GM12878 (cell line): ENCODE measurements at regions not wholly inside any gene's neighbourhood (a gene's known extent, or its start where the extent isn't known, plus 50 kb on each side); places are given as distances from the start of the nearest gene placed in this dataset.

Source experiments
- ATAC-seq: fragments of 200-7000 bp; cut with Tn5 transposase; 3 replicates; pipeline ENCODE4 v1.9.1; 2020; ENCODE audit warnings: mild to moderate bottlenecking, moderate library complexity
- BruUV-seq: library from RNA; stranded (reverse); fragments of 400-500 nt; replicated peaks from 2 replicates; lab custom pipeline; 2021; lab: Mats Ljungman, UMichigan
- CTCF ChIA-PET: fragments of 300-600 bp; sonication (Branson Sonifier 250); formaldehyde crosslinking; extraction: SDS; loops from one replicate; lab custom pipeline; 2021; ENCODE audit warnings: inconsistent platforms; lab: Yijun Ruan, JAX
- POLR2A ChIA-PET: fragments of 350-600 bp; formaldehyde crosslinking; extraction: SDS; loops from one replicate; lab custom pipeline; 2021; ENCODE audit warnings: inconsistent platforms; lab: Charles Lee
- RAD21 ChIA-PET: fragments of 300-600 bp; sonication (Branson Sonifier 250); formaldehyde crosslinking; loops from one replicate; lab custom pipeline; 2023; ENCODE audit warnings: antibody characterized with exemption; ENCODE audit not compliant: unreplicated experiment; lab: Charles Lee
- SMC1A ChIA-PET: fragments of 300-600 bp; sonication (Branson Sonifier 250); formaldehyde crosslinking; loops from one replicate; lab custom pipeline; 2023; ENCODE audit not compliant: unreplicated experiment, uncharacterized antibody; lab: Charles Lee
- DNase-seq: peaks from one replicate; pipeline ENCODE4 v3.0.0-alpha.2; 2011; ENCODE audit warnings: low read depth, low spot score
- FAIRE-seq: peaks from 3 replicates; lab custom pipeline; 2011; peaks lifted over from hg19 to GRCh38; lab: Jason Lieb, UNC
- H2AFZ ChIP-seq: 2 replicates; pipeline ENCODE4 v1.6.0; 2011; ENCODE audit warnings: low read depth, low read length, control low read depth; ENCODE audit not compliant: control insufficient read depth
- H3K27ac ChIP-seq: 2 replicates; pipeline ENCODE4 v1.5.1; 2011; ENCODE audit warnings: control low read depth; ENCODE audit not compliant: control insufficient read depth, insufficient read depth
- H3K27me3 ChIP-seq, 2 experiments: replicated peaks in 1 of 2; 2 replicates each; pipeline versions ENCODE4 v1.6.0 to v1.6.1; 2011; ENCODE audit warnings: low read length in 1 of 2; ENCODE audit not compliant: control insufficient read depth in 2 of 2, insufficient read depth in 2 of 2
- H3K36me3 ChIP-seq, 2 experiments: 2 replicates each; pipeline ENCODE4 v1.5.1; 2011; ENCODE audit warnings: low read length in 1 of 2; ENCODE audit not compliant: control insufficient read depth in 2 of 2, insufficient read depth in 2 of 2
- H3K4me1 ChIP-seq: 2 replicates; pipeline ENCODE4 v1.6.1; 2011; ENCODE audit warnings: mild to moderate bottlenecking, low read length, moderate library complexity, mixed read lengths; ENCODE audit not compliant: control insufficient read depth, insufficient read depth
- H3K4me2 ChIP-seq: 2 replicates; pipeline ENCODE4 v1.6.0; 2011; ENCODE audit warnings: control low read depth; ENCODE audit not compliant: control insufficient read depth, insufficient read depth
- H3K4me3 ChIP-seq: fragments of 200-600 bp; sonication (generic); 2 replicates; pipeline ENCODE4 v1.5.1; 2016
- H3K79me2 ChIP-seq: 2 replicates; pipeline ENCODE4 v1.6.0; 2011; ENCODE audit warnings: low read length; ENCODE audit not compliant: control insufficient read depth, insufficient read depth
- H3K9ac ChIP-seq: 2 replicates; pipeline ENCODE4 v1.8.0; 2011; ENCODE audit warnings: low read length, control low read depth, mixed read lengths; ENCODE audit not compliant: control insufficient read depth, insufficient read depth
- H3K9me3 ChIP-seq: replicated peaks from 3 replicates; pipeline ENCODE4 v1.5.1; 2011; ENCODE audit warnings: mild to moderate bottlenecking, low read length; ENCODE audit not compliant: control insufficient read depth, insufficient read depth
- H4K20me1 ChIP-seq: 2 replicates; pipeline ENCODE4 v1.6.0; 2011; ENCODE audit not compliant: control insufficient read depth, insufficient read depth
- CBX3 ChIP-seq: fragments of 200-600 bp; sonication (generic); IDR thresholded peaks from 2 replicates; pipeline ENCODE4 v1.6.1; 2016; ENCODE audit warnings: low read depth, borderline replicate concordance
- GATAD2B ChIP-seq: fragments of 450-650 bp; conservative IDR thresholded peaks from 2 replicates; pipeline ENCODE4 v1.6.1; 2017; ENCODE audit warnings: low read depth, mild to moderate bottlenecking, moderate library complexity
- NFXL1 ChIP-seq: fragments of 450-650 bp; IDR thresholded peaks from 2 replicates; pipeline ENCODE4 v1.6.1; 2017; ENCODE audit warnings: antibody characterized with exemption, mild to moderate bottlenecking, borderline replicate concordance
- SP1 ChIP-seq: IDR thresholded peaks from one replicate; pipeline ENCODE4 v1.6.1; 2011; ENCODE audit warnings: low read depth, low read length
- YBX1 ChIP-seq: fragments of 450-650 bp; IDR thresholded peaks from 2 replicates; pipeline ENCODE4 v1.6.1; 2016; ENCODE audit warnings: antibody characterized with exemption
- ZNF384 ChIP-seq: IDR thresholded peaks from 2 replicates; pipeline ENCODE4 v1.6.1; 2012; ENCODE audit warnings: low read depth, mild to moderate bottlenecking, low read length, improper control_type of control experiment, borderline replicate concordance
- WGBS: methylation state at CpG from one replicate; pipeline ENCODE4 v1.1.6; 2016; ENCODE audit warnings: low lambda C conversion rate; ENCODE audit not compliant: insufficient replicate concordance, insufficient coverage; ENCODE audit errors: missing lambda C conversion rate; 5-methylcytosine and 5-hydroxymethylcytosine counted together
- in situ Hi-C: fragments of 300-500 bp; cut with MboI; formaldehyde crosslinking; loops from 9 replicates; pipeline ENCODE4 v1.14.3; 2018; ENCODE audit warnings: mixed read lengths
- intact Hi-C: fragments of 100-400 bp; cut with micrococcal nuclease; formaldehyde crosslinking; loops from one replicate; pipeline ENCODE4 v1.14.2; 2022; ENCODE audit not compliant: unreplicated experiment
- TF ChIP-seq, protein P1 (sequence below): fragments of 150-350 bp; IDR thresholded peaks from 2 replicates; pipeline ENCODE4 v1.6.1; 2014; ENCODE audit warnings: mild to moderate bottlenecking, low read depth, low read length
- TF ChIP-seq, protein P2 (sequence below): fragments of 450-650 bp; IDR thresholded peaks from 2 replicates; pipeline ENCODE4 v1.6.1; 2017; ENCODE audit warnings: mild to moderate bottlenecking, moderate library complexity
- TF ChIP-seq, protein P3 (sequence below): fragments of 450-650 bp; IDR thresholded peaks from 2 replicates; pipeline ENCODE4 v1.6.1; 2018; ENCODE audit warnings: mild to moderate bottlenecking, low read depth, moderate library complexity; ENCODE audit not compliant: partially characterized antibody

DNA sequence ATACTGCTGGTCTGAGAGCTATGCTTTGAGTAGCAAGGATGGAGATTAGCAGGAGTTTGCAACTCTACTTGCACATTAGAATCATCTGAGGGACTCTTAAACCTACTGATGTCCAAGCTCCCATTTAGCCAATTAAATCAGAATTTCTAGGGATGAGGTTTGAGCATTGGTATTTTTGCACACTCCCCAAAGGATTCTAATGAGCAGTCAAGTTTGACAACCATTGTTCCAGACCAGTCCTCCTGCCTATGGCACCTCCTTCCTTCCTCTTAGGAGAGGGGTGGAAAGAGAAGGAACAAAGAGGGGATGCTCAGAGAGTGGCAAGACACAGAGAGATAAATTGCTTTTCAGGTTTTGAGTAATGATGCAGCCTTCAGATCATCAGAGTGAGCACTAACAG, 275.5 kb upstream of the ROPN1 start:
- CTCF ChIA-PET, result interaction anchor here (1.1 kb wide), 1 partner anchor 19 kb away, joined by 3 read pairs; no protein-coding TSS in a partner anchor

DNA sequence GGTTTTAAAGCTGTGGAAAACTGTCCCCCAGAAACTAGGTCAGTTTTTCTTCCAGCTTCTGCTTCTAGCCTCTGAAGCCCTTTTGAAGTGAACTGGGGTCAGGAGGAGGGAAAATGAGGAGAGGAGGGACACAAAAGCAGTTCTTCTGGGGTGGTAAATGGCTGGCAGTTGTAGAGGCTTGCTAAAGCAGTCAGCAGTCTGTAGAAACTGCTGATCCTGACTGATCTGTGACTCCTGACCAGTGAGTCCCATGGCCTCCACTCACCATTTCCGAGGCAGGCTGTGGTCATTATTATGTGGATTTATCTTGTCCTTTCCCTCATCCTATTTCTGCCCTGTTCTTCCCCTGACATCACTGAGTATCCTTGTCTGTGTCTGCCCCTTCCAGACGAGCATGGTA, 276.4 kb upstream of the ROPN1 start:
- intact Hi-C loops, result no loop called here
- Histone ChIP-seq H3K79me2 (no peaks in the 10 kb centered on the region), H3K27me3 (no peaks in the 10 kb centered on the region; a peak in 1 of 4 replicates), H3K9ac (no peak overlapping the region), H3K9me3 (no peaks in the 10 kb centered on the region), H2AFZ (no peak overlapping the region), H3K4me2 (no peak overlapping the region), H3K4me3 (no peak overlapping the region), H3K36me3 (no peaks in the 10 kb centered on the region), H3K4me1 (no peaks in the 10 kb centered on the region), H3K27ac (no peak overlapping the region), H4K20me1 (no peaks in the 10 kb centered on the region)
- SMC1A ChIA-PET, result interaction anchor here (2.0 kb wide), 1 partner anchor 80 kb away, joined by 4 read pairs; no protein-coding TSS in a partner anchor
- DNase-seq (no peak), FAIRE-seq (no peak), ATAC-seq (no peak)
- 0% methylated on average over 2 of the region's 2 CpGs for WGBS
- RAD21 ChIA-PET, result no interaction called here
- CTCF ChIA-PET, result no interaction called here
- no TSS peak for BruUV-seq
- in situ Hi-C loops, result no loop called here
- POLR2A ChIA-PET, result no interaction called here
- TF ChIP-seq, protein P1, sequence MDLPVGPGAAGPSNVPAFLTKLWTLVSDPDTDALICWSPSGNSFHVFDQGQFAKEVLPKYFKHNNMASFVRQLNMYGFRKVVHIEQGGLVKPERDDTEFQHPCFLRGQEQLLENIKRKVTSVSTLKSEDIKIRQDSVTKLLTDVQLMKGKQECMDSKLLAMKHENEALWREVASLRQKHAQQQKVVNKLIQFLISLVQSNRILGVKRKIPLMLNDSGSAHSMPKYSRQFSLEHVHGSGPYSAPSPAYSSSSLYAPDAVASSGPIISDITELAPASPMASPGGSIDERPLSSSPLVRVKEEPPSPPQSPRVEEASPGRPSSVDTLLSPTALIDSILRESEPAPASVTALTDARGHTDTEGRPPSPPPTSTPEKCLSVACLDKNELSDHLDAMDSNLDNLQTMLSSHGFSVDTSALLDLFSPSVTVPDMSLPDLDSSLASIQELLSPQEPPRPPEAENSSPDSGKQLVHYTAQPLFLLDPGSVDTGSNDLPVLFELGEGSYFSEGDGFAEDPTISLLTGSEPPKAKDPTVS, result no peak
- TF ChIP-seq NFXL1, result no peak
- no peak for TF ChIP-seq ZNF384
- no peak for TF ChIP-seq GATAD2B
- no peak for TF ChIP-seq CBX3
- TF ChIP-seq, protein P2, sequence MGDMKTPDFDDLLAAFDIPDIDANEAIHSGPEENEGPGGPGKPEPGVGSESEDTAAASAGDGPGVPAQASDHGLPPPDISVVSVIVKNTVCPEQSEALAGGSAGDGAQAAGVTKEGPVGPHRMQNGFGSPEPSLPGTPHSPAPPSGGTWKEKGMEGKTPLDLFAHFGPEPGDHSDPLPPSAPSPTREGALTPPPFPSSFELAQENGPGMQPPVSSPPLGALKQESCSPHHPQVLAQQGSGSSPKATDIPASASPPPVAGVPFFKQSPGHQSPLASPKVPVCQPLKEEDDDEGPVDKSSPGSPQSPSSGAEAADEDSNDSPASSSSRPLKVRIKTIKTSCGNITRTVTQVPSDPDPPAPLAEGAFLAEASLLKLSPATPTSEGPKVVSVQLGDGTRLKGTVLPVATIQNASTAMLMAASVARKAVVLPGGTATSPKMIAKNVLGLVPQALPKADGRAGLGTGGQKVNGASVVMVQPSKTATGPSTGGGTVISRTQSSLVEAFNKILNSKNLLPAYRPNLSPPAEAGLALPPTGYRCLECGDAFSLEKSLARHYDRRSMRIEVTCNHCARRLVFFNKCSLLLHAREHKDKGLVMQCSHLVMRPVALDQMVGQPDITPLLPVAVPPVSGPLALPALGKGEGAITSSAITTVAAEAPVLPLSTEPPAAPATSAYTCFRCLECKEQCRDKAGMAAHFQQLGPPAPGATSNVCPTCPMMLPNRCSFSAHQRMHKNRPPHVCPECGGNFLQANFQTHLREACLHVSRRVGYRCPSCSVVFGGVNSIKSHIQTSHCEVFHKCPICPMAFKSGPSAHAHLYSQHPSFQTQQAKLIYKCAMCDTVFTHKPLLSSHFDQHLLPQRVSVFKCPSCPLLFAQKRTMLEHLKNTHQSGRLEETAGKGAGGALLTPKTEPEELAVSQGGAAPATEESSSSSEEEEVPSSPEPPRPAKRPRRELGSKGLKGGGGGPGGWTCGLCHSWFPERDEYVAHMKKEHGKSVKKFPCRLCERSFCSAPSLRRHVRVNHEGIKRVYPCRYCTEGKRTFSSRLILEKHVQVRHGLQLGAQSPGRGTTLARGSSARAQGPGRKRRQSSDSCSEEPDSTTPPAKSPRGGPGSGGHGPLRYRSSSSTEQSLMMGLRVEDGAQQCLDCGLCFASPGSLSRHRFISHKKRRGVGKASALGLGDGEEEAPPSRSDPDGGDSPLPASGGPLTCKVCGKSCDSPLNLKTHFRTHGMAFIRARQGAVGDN, result no peak

More for the DNA sequence above, 275.5 kb upstream of the ROPN1 start:
- RAD21 ChIA-PET, result no interaction called here
- no peaks in the 10 kb centered on the region for H3K79me2 ChIP-seq
- no peaks in the 10 kb centered on the region for H3K9me3 ChIP-seq
- H3K4me1 ChIP-seq, result no peaks in the 10 kb centered on the region
- no peaks in the 10 kb centered on the region; a peak in 1 of 4 replicates for H3K27me3 ChIP-seq
- no peak overlapping the region for H3K4me3 ChIP-seq
- BruUV-seq, result no TSS peak
- no peak overlapping the region for H3K27ac ChIP-seq
- no peak overlapping the region for H3K9ac ChIP-seq
- in situ Hi-C loops, result no loop called here
- SMC1A ChIA-PET, result no interaction called here
- H4K20me1 ChIP-seq, result no peaks in the 10 kb centered on the region
- TF ChIP-seq, protein P3, sequence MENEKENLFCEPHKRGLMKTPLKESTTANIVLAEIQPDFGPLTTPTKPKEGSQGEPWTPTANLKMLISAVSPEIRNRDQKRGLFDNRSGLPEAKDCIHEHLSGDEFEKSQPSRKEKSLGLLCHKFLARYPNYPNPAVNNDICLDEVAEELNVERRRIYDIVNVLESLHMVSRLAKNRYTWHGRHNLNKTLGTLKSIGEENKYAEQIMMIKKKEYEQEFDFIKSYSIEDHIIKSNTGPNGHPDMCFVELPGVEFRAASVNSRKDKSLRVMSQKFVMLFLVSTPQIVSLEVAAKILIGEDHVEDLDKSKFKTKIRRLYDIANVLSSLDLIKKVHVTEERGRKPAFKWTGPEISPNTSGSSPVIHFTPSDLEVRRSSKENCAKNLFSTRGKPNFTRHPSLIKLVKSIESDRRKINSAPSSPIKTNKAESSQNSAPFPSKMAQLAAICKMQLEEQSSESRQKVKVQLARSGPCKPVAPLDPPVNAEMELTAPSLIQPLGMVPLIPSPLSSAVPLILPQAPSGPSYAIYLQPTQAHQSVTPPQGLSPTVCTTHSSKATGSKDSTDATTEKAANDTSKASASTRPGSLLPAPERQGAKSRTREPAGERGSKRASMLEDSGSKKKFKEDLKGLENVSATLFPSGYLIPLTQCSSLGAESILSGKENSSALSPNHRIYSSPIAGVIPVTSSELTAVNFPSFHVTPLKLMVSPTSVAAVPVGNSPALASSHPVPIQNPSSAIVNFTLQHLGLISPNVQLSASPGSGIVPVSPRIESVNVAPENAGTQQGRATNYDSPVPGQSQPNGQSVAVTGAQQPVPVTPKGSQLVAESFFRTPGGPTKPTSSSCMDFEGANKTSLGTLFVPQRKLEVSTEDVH, result no peak
- TF ChIP-seq YBX1 (no peak), SP1 (no peak)
- no peak for DNase-seq
- intact Hi-C loops, result no loop called here
- no peak for FAIRE-seq
- H3K36me3 ChIP-seq, result no peaks in the 10 kb centered on the region
- no peak for ATAC-seq
- H2AFZ ChIP-seq, result no peak overlapping the region
- POLR2A ChIA-PET, result interaction anchor here (0.6 kb wide), 1 partner anchor 37 kb away, joined by 7 read pairs; no protein-coding TSS in a partner anchor
- no peak overlapping the region for H3K4me2 ChIP-seq
